ENCODE measurements at regions not wholly inside any gene's neighbourhood (a gene's known extent, or its start where the extent isn't known, plus 50 kb on each side); places are given as distances from the start of the nearest gene placed in this dataset.

- TF ChIP-seq, protein P1, sequence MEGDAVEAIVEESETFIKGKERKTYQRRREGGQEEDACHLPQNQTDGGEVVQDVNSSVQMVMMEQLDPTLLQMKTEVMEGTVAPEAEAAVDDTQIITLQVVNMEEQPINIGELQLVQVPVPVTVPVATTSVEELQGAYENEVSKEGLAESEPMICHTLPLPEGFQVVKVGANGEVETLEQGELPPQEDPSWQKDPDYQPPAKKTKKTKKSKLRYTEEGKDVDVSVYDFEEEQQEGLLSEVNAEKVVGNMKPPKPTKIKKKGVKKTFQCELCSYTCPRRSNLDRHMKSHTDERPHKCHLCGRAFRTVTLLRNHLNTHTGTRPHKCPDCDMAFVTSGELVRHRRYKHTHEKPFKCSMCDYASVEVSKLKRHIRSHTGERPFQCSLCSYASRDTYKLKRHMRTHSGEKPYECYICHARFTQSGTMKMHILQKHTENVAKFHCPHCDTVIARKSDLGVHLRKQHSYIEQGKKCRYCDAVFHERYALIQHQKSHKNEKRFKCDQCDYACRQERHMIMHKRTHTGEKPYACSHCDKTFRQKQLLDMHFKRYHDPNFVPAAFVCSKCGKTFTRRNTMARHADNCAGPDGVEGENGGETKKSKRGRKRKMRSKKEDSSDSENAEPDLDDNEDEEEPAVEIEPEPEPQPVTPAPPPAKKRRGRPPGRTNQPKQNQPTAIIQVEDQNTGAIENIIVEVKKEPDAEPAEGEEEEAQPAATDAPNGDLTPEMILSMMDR (conservative IDR thresholded peaks at IDR 0.05; ENCODE audit: low read depth, low read length), result no peak
- TF ChIP-seq EZH2 (IDR thresholded peaks at IDR 0.05; ENCODE audit: borderline replicate concordance, low read depth, low read length, poor library complexity, severe bottlenecking), result no peak
Measured at GRCh38 chr17:72366626-72367025, 245.8 kb downstream of the SOX9 start.

All from A673 (cell line).